A549 (cell line): ENCODE measurements at regions not wholly inside any gene's neighbourhood (a gene's known extent, or its start where the extent isn't known, plus 50 kb on each side); places are given as distances from the start of the nearest gene placed in this dataset.

Experiments
- ATAC-seq, 2 experiments: fragments of 200-7000 bp in 1 of 2; fragments of >200 bp in 1 of 2; cut with Nextera tagmentation in 1 of 2; cut with Tn5 transposase in 1 of 2; 3 replicates each; pipeline versions ENCODE4 v1.8.0 to v1.9.1; 2018 to 2020; ENCODE audit warnings: mild to moderate bottlenecking in 1 of 2, moderate library complexity in 1 of 2
- CTCF ChIA-PET: fragments of 300-600 bp; sonication (Branson Sonifier 250); formaldehyde crosslinking; extraction: SDS; loops from one replicate; lab custom pipeline; 2021; ENCODE audit warnings: antibody characterized with exemption, inconsistent platforms; lab: Yijun Ruan, JAX
- POLR2A ChIA-PET: fragments of 350-600 bp; formaldehyde crosslinking; extraction: SDS; loops from one replicate; lab custom pipeline; 2021; ENCODE audit warnings: antibody characterized with exemption, inconsistent platforms; lab: Yijun Ruan, JAX
- DNase-seq, 2 experiments: peaks; one replicate each; pipeline versions ENCODE4 v3.0.0 to v3.0.0-alpha.2; 2011 to 2016; ENCODE audit warnings: low read depth in 1 of 2, low spot score in 1 of 2
- FAIRE-seq: peaks from 2 replicates; lab custom pipeline; 2011; peaks lifted over from hg19 to GRCh38; lab: Jason Lieb, UNC
- H3K27ac ChIP-seq, 2 experiments: fragments of >200 bp; sonication (Bioruptor Twin); formaldehyde crosslinking; 3 replicates each; pipeline ENCODE4 v1.5.1; 2016 to 2017
- H3K4me1 ChIP-seq: fragments of >200 bp; sonication (Bioruptor Twin); formaldehyde crosslinking; 3 replicates; pipeline ENCODE4 v1.6.1; 2016
- H3K4me2 ChIP-seq: fragments of >200 bp; sonication (Bioruptor Twin); formaldehyde crosslinking; 3 replicates; pipeline ENCODE4 v1.6.1; 2016
- H3K4me3 ChIP-seq: fragments of >200 bp; sonication (Bioruptor Twin); formaldehyde crosslinking; 3 replicates; pipeline ENCODE4 v1.5.1; 2016
- H3K9me3 ChIP-seq: fragments of >200 bp; sonication (Bioruptor Twin); formaldehyde crosslinking; 3 replicates; pipeline ENCODE4 v1.6.1; 2016
- BHLHE40 ChIP-seq: IDR thresholded peaks from 2 replicates; pipeline ENCODE4 v1.6.1; 2012; ENCODE audit warnings: low read depth, low read length, inconsistent platforms
- CBX2 ChIP-seq: fragments of 200-600 bp; sonication (generic); IDR thresholded peaks from 2 replicates; pipeline ENCODE4 v1.6.1; 2016; ENCODE audit warnings: low read depth, mild to moderate bottlenecking, borderline replicate concordance
- CBX8 ChIP-seq: fragments of 200-600 bp; sonication (generic); IDR thresholded peaks from 2 replicates; pipeline ENCODE4 v1.6.1; 2016
- CTCF ChIP-seq: fragments of >200 bp; sonication (Bioruptor Twin); formaldehyde crosslinking; IDR thresholded peaks from 3 replicates; pipeline ENCODE4 v1.5.1; 2016
- EHF ChIP-seq: fragments of 250-450 bp; sonication (Bioruptor Pico); IDR thresholded peaks from 2 replicates; pipeline ENCODE4 v1.5.0; 2020; ENCODE audit warnings: mild to moderate bottlenecking
- EHMT2 ChIP-seq: fragments of 200-600 bp; sonication (generic); IDR thresholded peaks from 2 replicates; pipeline ENCODE4 v1.6.1; 2016; ENCODE audit warnings: antibody characterized with exemption, low read depth, mild to moderate bottlenecking, moderate library complexity
- ELK1 ChIP-seq: fragments of 150-350 bp; IDR thresholded peaks from 2 replicates; pipeline ENCODE4 v1.6.1; 2014; ENCODE audit warnings: low read depth, mild to moderate bottlenecking, low read length
- GATA3 ChIP-seq: IDR thresholded peaks from 2 replicates; pipeline ENCODE4 v1.6.1; 2012; ENCODE audit warnings: borderline replicate concordance
- HEYL ChIP-seq: fragments of 250-450 bp; sonication (Bioruptor Pico); IDR thresholded peaks from 2 replicates; pipeline ENCODE4 v1.8.0; 2021; ENCODE audit warnings: mild to moderate bottlenecking, moderate library complexity
- HMGXB4 ChIP-seq: fragments of 250-450 bp; sonication (Bioruptor Pico); IDR thresholded peaks from 2 replicates; pipeline ENCODE4 v1.5.0; 2021; ENCODE audit warnings: mild to moderate bottlenecking, moderate library complexity, borderline replicate concordance
- JUN ChIP-seq, 2 experiments: fragments of >200 bp; sonication (Bioruptor Twin); formaldehyde crosslinking; IDR thresholded peaks; 2 replicates in 1 of 2; 3 replicates in 1 of 2; pipeline ENCODE4 v1.6.1; 2016 to 2017
- JUNB ChIP-seq: fragments of >200 bp; sonication (Bioruptor Twin); formaldehyde crosslinking; IDR thresholded peaks from 2 replicates; pipeline ENCODE4 v1.6.1; 2016
- MAFK ChIP-seq: fragments of 450-650 bp; IDR thresholded peaks from 2 replicates; pipeline ENCODE4 v1.6.1; 2014; ENCODE audit not compliant: partially characterized antibody
- NFE2L2 ChIP-seq: fragments of 150-350 bp; conservative IDR thresholded peaks from 2 replicates; pipeline ENCODE4 v1.6.1; 2014; ENCODE audit warnings: low read length
- NPAS2 ChIP-seq: fragments of 250-450 bp; sonication (Bioruptor Pico); IDR thresholded peaks from 2 replicates; pipeline ENCODE4 v1.8.0; 2022; ENCODE audit warnings: mild to moderate bottlenecking, moderate library complexity, borderline replicate concordance
- PHF8 ChIP-seq: fragments of 200-600 bp; sonication (generic); IDR thresholded peaks from 2 replicates; pipeline ENCODE4 v1.6.1; 2016; ENCODE audit warnings: low read depth, mild to moderate bottlenecking, antibody characterized with exemption, moderate library complexity, borderline replicate concordance
- RAD21 ChIP-seq, 2 experiments: fragments of >200 bp in 1 of 2; sonication (Bioruptor Twin) in 1 of 2; formaldehyde crosslinking in 1 of 2; IDR thresholded peaks in 1 of 2; conservative IDR thresholded peaks in 1 of 2; 2 replicates in 1 of 2; 3 replicates in 1 of 2; pipeline ENCODE4 v1.6.1; 2012 to 2018; ENCODE audit warnings: inconsistent platforms in 1 of 2
- RCOR1 ChIP-seq: fragments of 150-350 bp; IDR thresholded peaks from 2 replicates; pipeline ENCODE4 v1.6.1; 2014; ENCODE audit warnings: antibody characterized with exemption, low read length, low read depth
- REST ChIP-seq: fragments of 200-600 bp; sonication (generic); IDR thresholded peaks from 2 replicates; pipeline ENCODE4 v1.6.1; 2016; ENCODE audit warnings: antibody characterized with exemption, mild to moderate bottlenecking, moderate library complexity
- RNF2 ChIP-seq: fragments of 200-600 bp; sonication (generic); IDR thresholded peaks from 2 replicates; pipeline ENCODE4 v1.6.1; 2016; ENCODE audit warnings: low read depth, mild to moderate bottlenecking, antibody characterized with exemption, moderate library complexity, borderline replicate concordance
- SMC3 ChIP-seq: fragments of >200 bp; sonication (Bioruptor Twin); formaldehyde crosslinking; IDR thresholded peaks from 3 replicates; pipeline ENCODE4 v1.6.1; 2018; ENCODE audit warnings: inconsistent platforms
- ZFP36 ChIP-seq: fragments of 450-650 bp; IDR thresholded peaks from 2 replicates; pipeline ENCODE4 v1.6.1; 2014; ENCODE audit warnings: borderline replicate concordance; ENCODE audit not compliant: partially characterized antibody
- ZNF302 ChIP-seq: fragments of 250-450 bp; sonication (Bioruptor Pico); IDR thresholded peaks from 2 replicates; pipeline ENCODE4 v1.9.0; 2021; ENCODE audit warnings: inconsistent platforms, mild to moderate bottlenecking, moderate library complexity
- WGBS: methylation state at CpG from one replicate; pipeline ENCODE4 v1.1.6; 2017; ENCODE audit errors: missing lambda C conversion rate; 5-methylcytosine and 5-hydroxymethylcytosine counted together

- Histone ChIP-seq H3K9me3 (no peaks in the 10 kb centered on the region; the same call in 2 of the 3 replicates), H3K4me3 (no peak overlapping the region), H3K4me2 (no peak overlapping the region), H3K4me1 (peaks cover 25% of the 10 kb centered on the region), H3K27ac (no peak overlapping the region)
- POLR2A ChIA-PET: no interaction called here
- 83% methylated on average over 3 of the region's 3 CpGs for WGBS
- TF ChIP-seq JUNB: no peak
- TF ChIP-seq HMGXB4 (CRISPR knock-in tag): no peak
- no peak for TF ChIP-seq BHLHE40
- no peak for TF ChIP-seq RAD21 (conservative IDR thresholded peaks at IDR 0.05 in 1 of 2, IDR thresholded peaks at IDR 0.05 in 1 of 2)
- TF ChIP-seq NPAS2 (CRISPR knock-in tag): no peak
- no peak for TF ChIP-seq MAFK
- TF ChIP-seq JUN (IDR thresholded peaks at IDR 0.05): no peak
- TF ChIP-seq EHF (CRISPR knock-in tag): no peak
- TF ChIP-seq PHF8: no peak
- no peak for TF ChIP-seq SMC3
- TF ChIP-seq RNF2: no peak
- TF ChIP-seq GATA3: no peak
- TF ChIP-seq CBX2: no peak
- no peak for TF ChIP-seq ZNF302 (CRISPR knock-in tag)
- no peak for TF ChIP-seq CTCF
- FAIRE-seq: no peak
- no peak for DNase-seq
- CTCF ChIA-PET: interaction anchor here (1.2 to 3.8 kb wide), 4 partner anchors 31 to 472 kb away, joined by 3 to 12 read pairs (median 4); no protein-coding TSS in a partner anchor
- no peak for ATAC-seq
These were observed 152.5 kb upstream of the LYZL1 start for GRCh38 chr10:29136411-29136810.

GRCh38 chr10:29140151-29140550 lies 148.7 kb upstream of the LYZL1 start:
- FAIRE-seq (no peak), ATAC-seq (no peak), DNase-seq (no peak)
- 91% methylated on average over 1 of the region's 1 CpG for WGBS
- no peak for TF ChIP-seq CBX8
- H3K4me1 ChIP-seq: peaks cover 27% of the 10 kb centered on the region
- H3K9me3 ChIP-seq: no peaks in the 10 kb centered on the region; the same call in 2 of the 3 replicates
- CTCF ChIA-PET: interaction anchor here (1.1 to 3.8 kb wide), 4 partner anchors 11 to 462 kb away, joined by 3 to 12 read pairs (median 4); partner anchors contain the start of gene BAMBI
- H3K4me3 ChIP-seq: no peak overlapping the region
- H3K4me2 ChIP-seq: no peak overlapping the region
- POLR2A ChIA-PET: no interaction called here
- H3K27ac ChIP-seq: peak overlapping the region; percentile 58 to 76; a peak in 5 of 6 replicates

- TF ChIP-seq REST: no peak
- no peak for TF ChIP-seq ELK1
- no peak for TF ChIP-seq ZFP36
- 0 out of 3 replicates have a peak, but pooled peaks have one; percentile 22 for TF ChIP-seq SMC3
- no peak for TF ChIP-seq HEYL (CRISPR knock-in tag)
- peak in 1 of 2 experiments; percentile 10; a peak in 1 of 5 replicates for TF ChIP-seq RAD21 (conservative IDR thresholded peaks at IDR 0.05 in 1 of 2, IDR thresholded peaks at IDR 0.05 in 1 of 2)
- no peak for TF ChIP-seq EHMT2
- TF ChIP-seq RNF2: no peak
- TF ChIP-seq NFE2L2: no peak
- peak; percentile 59 for TF ChIP-seq JUNB
- TF ChIP-seq RCOR1: no peak
- TF ChIP-seq, all 56 proteins: peak for 3
- 4% methylated on average over 2 of the region's 2 CpGs for WGBS
- peak overlapping the region; percentile 58 to 76 for H3K27ac ChIP-seq
- ChIA-PET POLR2A (no interaction called here), CTCF (interaction anchor here (0.7 to 1.3 kb wide), 6 partner anchors 12 to 463 kb away, joined by 3 to 5 read pairs (median 4); partner anchors contain the start of gene BAMBI)
- FAIRE-seq (no peak), DNase-seq (peak; percentile 39 to 73), ATAC-seq (peak; percentile 65 to 90; a peak in 5 of 6 replicates)
- H3K4me1 ChIP-seq: peaks cover 27% of the 10 kb centered on the region
- H3K9me3 ChIP-seq: no peaks in the 10 kb centered on the region; the same call in 2 of the 3 replicates
- H3K4me3 ChIP-seq: no peak overlapping the region
- H3K4me2 ChIP-seq: peak overlapping the region; percentile 53
These were observed 147.9 kb upstream of the LYZL1 start for GRCh38 chr10:29140991-29141390.
